ENCODE measurements at regions not wholly inside any gene's neighbourhood (a gene's known extent, or its start where the extent isn't known, plus 50 kb on each side); places are given as distances from the start of the nearest gene placed in this dataset.
"Not testable (repeated sequence)": the region's sequence is repeated elsewhere in the genome, so short reads cannot be mapped to it uniquely, and the experiment has no call there.

DNA sequence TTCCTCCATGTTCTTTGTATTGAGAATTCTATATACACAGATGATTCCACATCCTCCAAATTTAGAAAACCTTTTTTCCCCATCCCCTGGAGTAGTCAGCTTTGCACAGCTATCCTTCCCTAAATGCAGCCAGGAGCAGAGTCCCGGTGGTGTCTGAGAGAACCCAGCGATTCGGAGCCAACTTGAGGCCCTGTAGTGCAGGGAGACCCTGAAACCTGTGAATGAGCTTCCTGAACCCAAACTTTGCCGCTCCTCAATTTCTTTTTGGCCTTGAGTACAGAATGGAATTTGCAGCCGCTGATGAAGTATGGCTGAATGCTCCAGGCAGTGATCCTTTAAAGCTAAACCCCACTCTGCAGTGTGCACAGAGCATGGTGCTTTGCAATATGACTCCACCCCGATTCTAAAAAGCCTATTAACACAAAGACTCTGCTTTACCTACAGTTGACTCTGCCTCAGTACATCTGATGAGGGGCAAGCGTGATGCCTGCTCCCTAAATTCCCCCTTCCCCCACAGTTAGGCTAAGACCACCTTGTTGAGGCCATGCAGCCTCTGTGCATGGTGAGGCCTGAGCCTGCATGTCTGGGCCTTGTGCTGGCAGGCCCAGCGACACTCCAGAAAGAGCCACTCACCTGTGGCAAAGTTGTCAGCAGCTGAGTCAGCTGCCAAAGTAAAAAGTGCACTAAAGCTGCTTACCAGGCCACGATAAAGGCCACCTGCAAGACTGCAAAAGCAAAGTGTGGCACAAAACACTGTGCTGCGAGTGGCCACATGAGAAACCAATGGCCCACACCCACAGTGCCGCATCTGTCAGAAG is 82.1 kb downstream of the PLEKHG1 start:
- DNase-seq (ENCODE audit: extremely low read depth, low read depth): no peak

DNA sequence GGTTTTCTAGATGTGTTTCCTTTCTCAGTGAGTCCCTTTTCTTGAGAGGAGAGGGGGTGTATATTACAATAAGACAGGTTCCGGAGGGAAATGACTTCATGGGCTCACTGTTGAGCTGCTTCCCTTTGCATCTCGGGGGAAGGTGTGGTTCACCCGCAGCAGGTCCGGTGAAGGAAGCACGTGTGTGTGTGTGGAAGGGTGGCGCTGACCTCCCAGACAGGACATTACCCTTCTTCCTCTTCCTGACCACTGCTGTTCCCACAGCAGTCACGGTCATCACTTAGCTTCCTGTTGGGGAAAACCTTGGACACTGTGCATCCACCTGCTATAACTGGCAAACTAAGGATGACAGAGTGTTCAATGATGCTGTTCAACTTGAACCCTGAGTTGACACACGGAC is 83.6 kb downstream of the PLEKHG1 start:
- DNase-seq (ENCODE audit: extremely low read depth, low read depth): no peak

DNA sequence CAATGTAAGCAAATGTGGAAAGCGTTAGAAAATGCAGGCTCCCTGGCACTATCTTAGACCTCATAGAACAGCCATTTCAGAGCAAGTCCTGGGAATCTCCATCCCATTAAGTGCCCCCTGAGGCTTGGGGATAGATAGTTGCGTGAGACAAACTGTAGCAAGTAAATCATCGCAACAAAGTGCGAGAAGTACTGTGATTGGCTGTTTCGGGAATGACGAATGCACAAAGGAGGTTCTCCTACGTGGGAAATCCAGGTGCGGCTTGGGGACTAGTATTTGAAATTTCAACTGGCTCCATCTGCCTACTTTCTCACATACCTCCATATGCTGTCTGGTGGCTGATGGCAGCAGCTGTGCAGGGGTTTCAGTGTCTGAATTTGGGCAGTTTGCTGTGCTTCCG is 84.5 kb downstream of the PLEKHG1 start:
- DNase-seq (ENCODE audit: extremely low read depth, low read depth): no peak

DNA sequence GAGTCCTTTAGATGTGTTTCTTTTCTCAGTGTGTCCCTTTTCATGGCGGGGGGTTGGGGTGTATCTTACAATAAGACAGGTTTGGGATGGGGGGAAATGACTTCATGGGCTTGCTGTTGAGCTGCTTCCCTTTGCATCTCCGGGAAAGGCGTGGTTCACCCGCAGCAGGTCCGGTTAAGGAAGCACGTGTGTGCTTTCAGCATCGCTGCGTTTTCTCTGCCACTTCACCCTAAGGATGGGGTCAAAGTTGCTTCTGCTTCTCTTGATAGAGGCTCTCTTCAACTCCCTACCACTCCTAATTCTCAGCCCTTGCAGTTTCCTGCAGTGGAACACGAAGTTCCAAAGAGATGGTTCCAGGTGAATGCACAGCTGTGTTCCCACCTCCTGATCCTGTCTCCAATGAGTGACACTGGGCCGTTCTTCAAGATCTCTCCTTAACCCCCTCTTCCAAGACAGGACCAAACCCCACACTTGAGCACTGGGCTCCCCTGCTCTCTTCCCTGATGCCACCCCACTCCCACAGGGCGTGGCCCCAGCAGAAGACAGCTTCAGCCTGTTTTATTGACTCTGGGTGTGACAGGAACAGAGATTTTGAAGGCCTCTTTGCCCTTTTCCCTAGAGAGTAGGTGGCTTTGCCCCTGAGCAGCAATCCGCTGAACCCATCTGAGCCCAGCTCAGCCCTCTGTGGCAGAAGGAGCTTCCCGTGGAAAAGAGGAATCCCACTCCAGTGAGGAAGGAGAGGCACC is 85.2 kb downstream of the PLEKHG1 start:
- no peak for DNase-seq (ENCODE audit: extremely low read depth, low read depth)

DNA sequence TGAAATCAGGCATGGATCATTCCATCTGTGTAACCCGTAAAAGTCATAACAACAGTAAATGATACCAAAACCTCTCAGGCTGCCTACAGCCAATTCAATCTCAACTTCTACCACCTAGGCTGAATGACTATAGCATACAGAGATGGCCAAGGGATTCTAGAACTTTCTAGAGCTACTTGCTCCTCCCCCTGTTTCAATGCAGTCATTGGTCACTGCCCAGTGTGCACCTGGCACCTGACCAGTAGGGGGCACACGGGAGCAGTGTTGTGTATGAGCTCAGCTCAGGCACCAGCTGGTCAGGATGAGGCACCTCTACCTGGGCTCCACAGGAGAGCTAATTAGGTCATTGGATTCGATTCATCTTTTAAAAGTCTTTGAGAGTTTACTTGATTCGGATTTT is 86.2 kb downstream of the PLEKHG1 start:
- DNase-seq (ENCODE audit: extremely low read depth, low read depth): peak; percentile 7

DNA sequence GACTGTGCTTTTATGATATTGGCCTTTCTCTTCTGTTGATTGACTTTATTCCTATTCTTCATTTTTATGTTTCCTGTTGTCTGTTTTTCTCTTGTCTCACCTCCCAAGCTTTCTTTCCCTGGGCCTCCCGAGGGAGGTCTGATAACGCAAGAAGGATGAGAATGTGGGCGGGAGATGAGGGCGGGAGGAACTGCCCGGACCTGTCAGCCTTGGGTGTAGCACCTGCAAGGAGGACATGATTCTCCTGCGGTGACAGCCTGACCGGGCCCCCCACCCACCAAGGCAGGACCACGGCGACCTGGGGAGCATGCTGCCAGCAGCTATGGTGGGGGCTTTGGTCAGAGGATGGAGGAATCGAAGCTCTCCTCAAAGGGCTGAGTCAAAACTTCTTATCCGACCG is 86.9 kb downstream of the PLEKHG1 start:
- DNase-seq (ENCODE audit: extremely low read depth, low read depth): no peak

DNA sequence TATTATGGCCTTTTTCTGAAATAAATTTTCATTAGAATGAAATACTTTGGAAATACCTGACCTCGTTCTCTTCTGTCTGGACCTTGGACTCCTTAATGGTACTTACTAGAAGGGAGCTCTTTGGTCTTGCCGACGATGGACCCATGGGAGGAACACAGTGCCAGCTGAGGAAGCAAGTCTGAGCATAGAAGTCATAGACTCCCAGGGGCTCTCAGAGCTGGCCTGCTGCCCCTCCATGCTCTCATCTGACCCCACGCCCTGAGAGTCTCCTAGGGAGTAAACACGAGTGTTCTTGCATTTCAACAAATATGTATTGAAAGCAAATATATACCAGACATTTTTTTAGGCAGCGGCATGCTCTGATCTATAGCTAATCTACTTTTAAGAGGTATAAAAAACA is 87.8 kb downstream of the PLEKHG1 start:
- no peak for DNase-seq (ENCODE audit: extremely low read depth, low read depth)

DNA sequence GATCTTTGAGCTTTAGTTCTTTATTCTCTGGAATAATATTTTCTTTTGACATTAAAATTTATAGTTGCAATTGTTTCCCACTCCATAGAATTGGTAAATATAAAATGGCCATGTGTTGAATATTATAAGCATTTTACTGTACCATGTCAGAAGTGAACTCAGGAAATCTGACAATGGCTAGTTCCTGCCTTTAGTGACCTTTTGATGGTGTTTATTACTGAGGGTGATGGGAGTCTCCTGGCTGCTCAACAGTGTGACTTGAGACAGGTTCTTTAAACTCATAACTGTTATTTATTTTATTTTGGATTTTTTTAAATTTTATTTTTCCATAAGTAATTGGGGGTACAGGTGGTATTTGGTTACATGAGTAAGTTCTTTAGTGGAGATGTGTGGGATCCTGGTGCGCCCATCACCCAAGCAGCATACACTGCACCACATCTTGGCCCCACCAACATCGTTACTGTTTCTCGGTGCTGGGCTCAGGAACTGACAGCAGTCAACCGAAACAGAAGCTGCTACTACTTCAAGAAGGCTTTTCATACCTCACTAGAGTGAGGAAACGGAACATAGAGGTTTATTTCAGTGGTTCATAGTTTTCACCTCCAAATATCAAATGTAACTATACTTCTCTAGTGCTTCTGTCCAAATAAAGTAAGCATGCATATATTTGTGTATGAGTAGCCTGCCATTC is 90.4 kb downstream of the PLEKHG1 start:
- DNase-seq (ENCODE audit: extremely low read depth, low read depth): no peak

DNA sequence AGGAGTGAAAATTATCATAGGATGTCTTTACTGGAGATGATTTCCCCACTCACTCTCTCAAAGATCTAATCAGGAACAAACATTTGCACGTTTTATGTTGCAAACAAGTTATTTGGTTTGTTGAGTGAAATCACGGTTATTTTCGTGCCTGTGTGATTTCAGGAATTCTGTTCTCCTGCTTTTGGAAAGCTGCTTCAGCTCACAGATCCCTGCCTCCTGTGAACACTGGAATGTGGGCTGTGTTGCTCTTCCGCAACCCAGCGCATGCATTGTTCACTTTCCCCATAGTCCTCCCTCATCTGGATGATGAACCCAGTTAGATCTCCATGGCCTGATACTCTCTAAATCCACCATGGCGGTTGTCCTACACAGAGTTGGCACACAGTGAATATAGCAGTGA is 91.0 kb downstream of the PLEKHG1 start:
- DNase-seq (ENCODE audit: extremely low read depth, low read depth): no peak

DNA sequence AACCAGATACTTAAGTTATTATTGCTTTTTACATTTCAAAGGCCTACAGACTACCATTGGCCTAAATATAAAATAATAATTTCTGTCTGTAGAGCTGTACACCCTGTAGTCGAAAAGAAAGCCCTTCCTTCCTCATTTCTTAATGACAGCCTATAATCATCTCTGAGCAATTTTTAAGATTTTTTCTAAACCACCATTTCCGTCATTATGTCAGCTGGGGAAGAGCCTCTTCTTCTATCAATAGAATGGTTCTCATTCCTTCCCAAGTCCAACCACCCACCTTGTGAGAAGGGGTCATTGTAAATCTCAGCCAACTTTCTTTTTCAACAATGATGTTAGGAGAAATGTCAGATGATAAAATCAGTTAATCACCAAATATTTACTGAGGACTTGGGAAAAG is 91.8 kb downstream of the PLEKHG1 start:
- no peak for DNase-seq (ENCODE audit: extremely low read depth, low read depth)

DNA sequence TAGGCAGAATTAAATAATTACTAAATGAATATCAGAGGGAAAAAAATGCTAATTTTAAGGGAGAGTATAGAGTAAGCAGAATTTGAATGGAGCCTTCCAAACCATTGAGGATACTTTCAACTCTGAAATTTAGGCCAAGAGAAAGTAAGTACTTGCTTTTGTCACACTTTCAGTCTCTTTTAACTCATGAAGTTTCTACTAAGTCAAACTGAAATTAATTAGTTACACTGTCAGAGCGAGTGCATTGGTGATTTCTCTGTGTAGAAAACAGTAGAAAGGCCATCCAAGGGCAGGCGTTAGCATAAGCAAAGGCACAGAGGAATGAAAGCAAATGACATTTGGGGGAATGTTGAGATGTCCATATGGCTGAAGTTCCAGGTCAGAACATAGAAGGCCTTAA is 92.9 kb downstream of the PLEKHG1 start:
- no peak for DNase-seq (ENCODE audit: extremely low read depth, low read depth)

DNA sequence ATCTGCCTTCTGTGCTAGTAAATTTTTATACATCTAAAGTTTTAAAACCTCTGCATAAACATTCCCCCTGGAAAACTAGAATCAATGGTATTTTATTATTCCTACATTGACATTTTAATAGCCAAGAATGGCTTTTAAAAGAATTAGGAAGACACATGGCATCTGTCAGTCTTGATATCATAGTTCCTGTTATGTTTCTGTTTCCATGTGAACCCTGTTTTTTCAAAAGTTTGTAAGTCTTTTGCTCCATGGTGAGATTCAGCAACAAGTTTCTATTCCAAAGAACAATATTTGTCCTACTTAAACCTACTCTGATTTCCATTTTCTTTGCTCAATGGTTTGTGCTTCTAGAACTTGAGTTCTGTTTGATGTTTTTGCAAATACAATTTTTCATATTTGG is 95.2 kb downstream of the PLEKHG1 start:
- DNase-seq (ENCODE audit: extremely low read depth, low read depth): no peak

DNA sequence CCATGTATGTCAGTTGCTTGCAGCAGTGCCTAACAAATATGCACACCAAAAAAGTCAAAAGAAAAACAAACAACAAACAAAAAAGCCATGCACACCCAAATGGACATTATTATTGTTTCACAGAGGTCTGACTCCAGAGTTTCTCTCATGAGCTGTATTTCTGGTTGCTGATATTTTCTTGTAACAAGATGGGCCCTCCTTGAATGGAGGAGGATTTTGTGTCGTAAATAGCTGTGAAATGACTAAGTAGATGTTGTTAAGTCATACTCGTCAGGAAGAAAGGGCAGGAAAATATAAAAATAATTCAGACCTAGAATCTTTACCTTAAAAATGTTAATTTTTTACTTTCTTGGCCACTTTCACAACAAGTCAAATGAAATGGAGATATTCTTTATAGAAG is 96.0 kb downstream of the PLEKHG1 start:
- no peak for DNase-seq (ENCODE audit: extremely low read depth, low read depth)

DNA sequence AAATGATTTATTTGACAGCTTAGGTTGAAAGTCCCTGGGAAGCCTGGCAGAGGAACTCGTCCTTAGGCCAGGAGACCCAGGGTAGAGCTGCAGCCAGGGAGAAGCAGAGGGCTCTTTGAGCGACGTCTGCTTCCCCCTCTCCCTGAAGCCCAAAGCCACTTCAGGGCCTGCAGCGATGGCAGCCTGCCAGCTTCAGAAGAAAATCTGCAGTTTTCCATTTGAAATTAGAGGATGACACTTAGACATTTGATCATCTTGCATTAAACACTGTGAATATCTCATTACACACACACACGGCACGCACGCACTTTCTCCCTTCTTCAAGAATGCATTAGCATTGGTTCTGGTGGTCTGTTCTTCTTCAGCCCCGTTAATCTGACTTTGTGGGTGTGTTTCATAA is 96.5 kb downstream of the PLEKHG1 start:
- no peak for DNase-seq (ENCODE audit: extremely low read depth, low read depth)

DNA sequence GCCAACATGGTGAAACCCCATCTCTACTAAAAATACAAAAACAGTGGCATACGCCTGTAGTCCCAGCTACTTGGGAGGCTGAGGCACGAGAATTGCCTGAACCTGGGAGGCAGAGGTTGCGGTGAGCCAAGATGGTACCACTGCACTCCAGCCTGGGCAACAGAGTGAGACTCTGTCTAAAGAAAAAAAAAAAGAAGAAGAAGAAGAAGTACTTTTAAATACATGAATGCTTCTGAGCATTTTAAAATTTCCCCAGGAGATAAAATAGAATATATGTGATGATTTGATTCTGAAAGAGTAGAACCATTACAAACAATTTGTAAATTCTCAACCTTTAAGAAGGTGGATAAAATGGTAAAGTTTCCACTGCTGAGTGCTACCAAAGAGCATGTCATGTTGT is 97.2 kb downstream of the PLEKHG1 start:
- DNase-seq (ENCODE audit: extremely low read depth, low read depth): not testable (repeated sequence)

DNA sequence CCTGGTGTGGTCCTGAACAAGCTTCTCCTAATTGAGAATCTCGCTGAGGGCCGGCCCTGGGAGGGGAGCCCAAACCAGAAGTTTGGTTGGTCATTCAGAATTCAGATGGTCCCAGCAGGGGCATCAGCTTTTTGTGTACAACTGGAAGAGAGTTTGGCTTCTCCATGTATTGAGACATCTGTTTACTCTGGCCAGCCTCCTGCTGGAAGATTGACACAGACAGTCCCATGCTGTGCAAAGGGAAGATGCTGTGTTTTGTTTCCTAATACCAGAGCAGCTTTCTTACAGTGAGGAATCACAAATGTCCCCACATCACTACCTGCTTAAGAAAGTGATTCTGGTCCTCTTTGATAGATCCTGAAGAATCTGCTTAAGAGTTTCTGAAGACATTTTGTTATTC is 97.8 kb downstream of the PLEKHG1 start:
- DNase-seq (ENCODE audit: extremely low read depth, low read depth): no peak

DNA sequence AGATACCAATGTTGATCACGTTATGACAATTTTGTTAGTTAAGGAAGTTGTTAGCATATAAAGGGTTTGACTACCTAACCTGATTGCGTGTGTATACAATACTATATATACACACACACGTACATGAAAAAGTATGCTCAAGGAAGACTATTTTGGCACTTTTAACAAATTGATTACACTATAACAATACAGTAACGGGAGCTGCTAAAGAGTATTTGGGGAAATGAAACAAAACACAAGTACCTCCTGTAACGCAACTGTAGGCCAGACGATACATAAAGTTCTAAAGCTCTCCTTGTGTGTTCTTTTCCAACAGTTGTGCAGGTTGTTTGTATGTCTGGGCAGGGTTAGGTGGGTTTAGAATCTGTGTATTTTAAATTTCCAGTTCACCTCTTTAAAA is 98.7 kb downstream of the PLEKHG1 start:
- no peak for DNase-seq (ENCODE audit: extremely low read depth, low read depth)

DNA sequence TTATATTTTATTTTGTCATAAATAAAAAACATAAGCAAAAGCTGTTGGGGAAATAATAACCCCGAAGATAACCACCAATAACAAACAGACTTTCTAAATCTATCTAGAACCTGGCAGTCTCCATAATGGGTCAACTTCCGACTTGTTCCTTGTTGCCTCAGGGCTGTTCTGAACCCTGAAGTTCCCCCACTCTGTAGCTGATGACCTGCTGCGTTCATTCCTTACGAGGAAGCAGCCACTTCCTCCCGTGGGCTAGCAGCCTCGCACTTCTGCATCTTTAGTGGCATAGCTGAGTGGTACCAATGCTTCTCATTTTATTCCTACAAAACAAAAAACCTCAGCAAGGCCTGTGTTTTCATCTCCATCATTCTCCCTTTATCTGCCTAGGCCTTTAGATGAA is 103.0 kb downstream of the PLEKHG1 start:
- DNase-seq (ENCODE audit: extremely low read depth, low read depth): no peak

DNA sequence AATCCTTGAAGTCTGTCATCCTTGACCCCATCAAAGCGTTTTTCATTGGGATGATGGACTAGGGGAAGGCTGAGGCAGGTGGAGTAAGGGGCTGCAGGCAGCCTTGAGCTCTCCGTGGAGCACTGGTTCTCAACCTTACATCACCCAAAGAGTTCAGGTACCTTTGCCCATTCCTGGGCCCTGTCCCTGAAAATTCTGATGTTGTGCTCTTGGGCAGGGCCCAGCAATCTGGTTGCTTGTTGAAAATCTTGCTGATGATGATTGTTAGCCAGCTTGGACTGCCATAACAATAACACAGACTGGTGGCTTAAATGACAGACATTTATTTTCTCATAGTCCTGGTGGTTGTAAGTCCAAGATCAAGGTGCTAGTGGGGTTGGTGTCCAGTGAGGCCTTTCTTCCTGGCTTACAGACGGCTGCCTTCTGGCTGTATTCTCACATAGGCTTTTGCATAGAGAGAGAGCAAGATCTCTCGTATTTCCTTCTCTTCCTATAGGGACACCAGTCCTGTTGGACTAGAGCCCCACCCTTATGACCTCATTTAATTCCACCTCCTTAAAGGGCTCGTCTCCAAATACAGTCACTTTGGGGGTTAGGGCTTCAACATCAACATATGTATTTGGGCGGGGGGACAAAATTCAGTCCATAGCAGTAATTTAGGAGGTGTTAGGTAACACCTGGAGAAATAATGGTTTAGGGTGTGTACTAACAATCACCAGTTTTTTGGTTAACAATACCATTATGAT is 104.9 kb downstream of the PLEKHG1 start:
- DNase-seq (ENCODE audit: extremely low read depth, low read depth): no peak

DNA sequence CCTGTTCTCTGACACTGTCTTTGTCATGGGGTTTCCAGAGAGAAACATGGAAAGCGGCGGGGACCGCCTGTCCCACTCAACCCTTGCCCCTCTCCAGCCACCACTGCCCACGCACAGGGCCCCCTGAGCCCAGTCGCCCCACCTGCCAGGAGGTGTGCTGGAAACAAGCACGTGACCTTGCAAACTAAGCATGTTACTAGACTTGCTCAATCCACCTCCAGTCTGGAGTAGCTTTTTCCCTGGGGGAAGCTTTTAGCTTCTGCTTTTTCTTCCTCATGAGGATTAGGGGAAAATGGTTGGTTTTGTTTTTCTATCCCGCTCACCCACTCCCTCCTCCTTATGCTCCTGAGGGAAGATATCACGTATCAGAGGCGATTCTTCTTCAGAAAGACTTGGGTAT is 105.7 kb downstream of the PLEKHG1 start:
- DNase-seq (ENCODE audit: extremely low read depth, low read depth): no peak

DNA sequence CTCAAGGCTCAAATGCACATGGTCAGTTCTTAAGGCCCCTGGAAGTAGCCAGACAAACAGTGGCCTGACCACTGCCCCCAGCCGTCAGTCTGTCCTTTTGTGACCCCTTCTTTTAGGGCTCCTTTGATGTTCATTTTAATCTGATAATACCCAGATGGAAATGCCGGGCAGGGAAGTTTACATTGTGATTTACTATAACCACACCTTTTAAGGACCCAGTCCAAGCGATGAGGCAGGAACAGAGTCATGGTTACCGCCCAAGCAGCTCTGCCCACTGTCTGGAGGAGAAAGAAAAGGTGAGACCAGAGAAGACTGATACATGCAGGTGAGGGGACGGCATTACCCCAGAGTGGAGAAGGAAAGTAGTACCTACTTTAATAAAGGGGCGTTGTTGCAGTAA is 110.6 kb downstream of the PLEKHG1 start:
- no peak for DNase-seq (ENCODE audit: extremely low read depth, low read depth)
